ENCODE measurements at regions not wholly inside any gene's neighbourhood (a gene's known extent, or its start where the extent isn't known, plus 50 kb on each side); places are given as distances from the start of the nearest gene placed in this dataset.

DNA sequence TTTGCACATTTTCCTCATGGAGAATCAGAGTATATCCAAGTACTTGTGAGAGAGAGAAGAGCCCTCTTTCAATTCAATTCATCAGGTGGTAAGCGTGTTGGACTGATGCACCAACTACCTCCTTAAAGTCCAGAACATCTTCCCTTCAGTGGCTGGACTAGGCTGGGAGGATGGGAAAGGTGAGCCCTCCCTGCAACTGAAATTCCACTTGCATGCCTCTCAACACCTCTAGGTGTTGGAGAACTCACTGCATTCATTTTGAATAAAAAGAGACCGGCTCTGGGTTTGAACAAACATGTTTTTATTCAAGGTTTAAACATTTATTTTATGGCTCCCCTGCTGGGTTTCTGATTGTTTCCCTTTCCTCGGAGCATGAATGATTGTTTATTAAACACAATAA, 573.5 kb downstream of the CCSER2 start:
- Mint-ChIP-seq H3K27ac (no peak overlapping the region), H3K4me3 (no peak overlapping the region), H3K4me1 (no peaks in the 10 kb centered on the region), H3K9me3 (no peaks in the 10 kb centered on the region), H3K36me3 (no peaks in the 10 kb centered on the region), H3K27me3 (ENCODE audit: low read depth) (peaks cover 23% of the 10 kb centered on the region)
- TF ChIP-seq, protein P1, sequence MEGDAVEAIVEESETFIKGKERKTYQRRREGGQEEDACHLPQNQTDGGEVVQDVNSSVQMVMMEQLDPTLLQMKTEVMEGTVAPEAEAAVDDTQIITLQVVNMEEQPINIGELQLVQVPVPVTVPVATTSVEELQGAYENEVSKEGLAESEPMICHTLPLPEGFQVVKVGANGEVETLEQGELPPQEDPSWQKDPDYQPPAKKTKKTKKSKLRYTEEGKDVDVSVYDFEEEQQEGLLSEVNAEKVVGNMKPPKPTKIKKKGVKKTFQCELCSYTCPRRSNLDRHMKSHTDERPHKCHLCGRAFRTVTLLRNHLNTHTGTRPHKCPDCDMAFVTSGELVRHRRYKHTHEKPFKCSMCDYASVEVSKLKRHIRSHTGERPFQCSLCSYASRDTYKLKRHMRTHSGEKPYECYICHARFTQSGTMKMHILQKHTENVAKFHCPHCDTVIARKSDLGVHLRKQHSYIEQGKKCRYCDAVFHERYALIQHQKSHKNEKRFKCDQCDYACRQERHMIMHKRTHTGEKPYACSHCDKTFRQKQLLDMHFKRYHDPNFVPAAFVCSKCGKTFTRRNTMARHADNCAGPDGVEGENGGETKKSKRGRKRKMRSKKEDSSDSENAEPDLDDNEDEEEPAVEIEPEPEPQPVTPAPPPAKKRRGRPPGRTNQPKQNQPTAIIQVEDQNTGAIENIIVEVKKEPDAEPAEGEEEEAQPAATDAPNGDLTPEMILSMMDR (IDR thresholded peaks at IDR 0.05; ENCODE audit: unreplicated experiment): no peak
- no peak for DNase-seq (ENCODE audit: low spot score in 2 of 2, unreplicated experiment in 2 of 2)

DNA sequence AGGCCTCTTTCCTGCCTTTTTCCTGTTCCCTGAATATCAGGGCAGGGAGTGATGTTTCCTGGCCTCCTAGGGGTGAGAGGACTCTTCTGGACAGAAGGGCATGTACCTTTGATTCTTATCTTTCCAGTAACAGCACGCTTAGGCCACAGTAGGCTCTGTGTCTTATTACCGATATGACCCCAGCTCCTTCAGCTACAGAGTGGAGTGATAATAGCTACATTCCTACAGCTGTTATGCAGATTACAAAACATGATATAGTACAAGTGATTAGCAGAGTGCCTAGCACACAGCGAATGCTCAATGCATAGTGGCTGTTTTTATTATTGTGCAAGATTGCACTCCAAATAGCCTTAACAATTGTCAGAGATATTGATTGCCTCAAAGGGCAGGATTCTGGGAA, 574.2 kb downstream of the CCSER2 start:
- no peaks in the 10 kb centered on the region for H3K36me3 Mint-ChIP-seq
- no peak overlapping the region for H3K4me3 Mint-ChIP-seq
- peaks cover 23% of the 10 kb centered on the region for H3K27me3 Mint-ChIP-seq (ENCODE audit: low read depth)
- H3K9me3 Mint-ChIP-seq: no peaks in the 10 kb centered on the region
- TF ChIP-seq, protein P1 (IDR thresholded peaks at IDR 0.05; ENCODE audit: unreplicated experiment): no peak
- H3K4me1 Mint-ChIP-seq: no peaks in the 10 kb centered on the region
- no peak overlapping the region for H3K27ac Mint-ChIP-seq
- DNase-seq (ENCODE audit: low spot score in 2 of 2, unreplicated experiment in 2 of 2): no peak

DNA sequence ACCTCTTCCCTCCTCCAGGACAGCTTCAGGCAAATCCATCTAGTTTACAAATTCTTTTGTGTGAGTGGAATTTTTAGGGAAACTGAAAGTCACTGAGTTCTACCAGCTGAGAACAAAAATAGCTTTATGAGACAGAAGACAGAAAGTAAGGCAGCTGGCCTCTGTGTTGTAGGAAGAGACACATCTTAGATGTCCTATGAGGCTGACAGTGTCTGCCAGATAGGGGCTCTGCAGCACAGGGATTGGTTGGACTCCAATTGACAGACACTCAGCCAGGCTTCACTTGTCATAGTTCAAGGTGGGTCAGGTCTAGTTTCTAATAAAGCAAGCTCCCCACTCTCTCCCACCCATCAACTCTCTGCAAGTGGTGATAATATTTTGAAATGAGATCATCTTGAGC, 574.9 kb downstream of the CCSER2 start:
- H3K27me3 Mint-ChIP-seq (ENCODE audit: low read depth): peaks cover 23% of the 10 kb centered on the region
- no peak for DNase-seq (ENCODE audit: low spot score in 2 of 2, unreplicated experiment in 2 of 2)
- TF ChIP-seq, protein P1 (IDR thresholded peaks at IDR 0.05; ENCODE audit: unreplicated experiment): no peak
- H3K36me3 Mint-ChIP-seq: no peaks in the 10 kb centered on the region
- H3K27ac Mint-ChIP-seq: no peak overlapping the region
- no peak overlapping the region for H3K4me3 Mint-ChIP-seq
- no peaks in the 10 kb centered on the region for H3K4me1 Mint-ChIP-seq
- H3K9me3 Mint-ChIP-seq: no peaks in the 10 kb centered on the region

DNA sequence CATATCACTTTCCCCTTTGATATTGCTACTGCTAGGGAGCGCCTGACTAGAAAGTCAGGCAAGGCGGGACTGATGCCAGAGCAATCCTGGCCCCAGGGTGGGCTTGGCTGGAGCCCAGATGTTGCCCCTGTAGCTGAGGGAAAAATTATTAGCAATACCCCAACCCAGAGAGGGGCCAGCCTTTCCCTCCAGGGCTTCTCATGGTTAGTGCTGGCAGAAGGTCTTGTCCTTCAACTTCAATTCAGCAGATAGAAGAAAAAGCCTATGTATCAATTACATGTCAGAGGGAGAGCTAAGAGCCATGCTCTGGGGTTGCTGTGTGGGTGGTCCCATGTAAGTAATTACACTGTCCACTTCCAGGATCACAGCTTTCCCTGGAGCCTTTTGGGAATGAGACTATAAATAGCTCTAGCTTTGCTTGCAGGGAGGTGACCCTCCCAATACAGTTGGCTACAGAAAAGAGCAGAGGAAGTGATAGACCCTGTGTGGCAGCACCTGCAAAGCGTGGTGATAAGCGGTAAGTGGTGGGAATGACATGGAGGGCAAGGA, 579.1 kb downstream of the CCSER2 start:
- no peaks in the 10 kb centered on the region for H3K9me3 Mint-ChIP-seq
- no peak overlapping the region for H3K27ac Mint-ChIP-seq
- DNase-seq (ENCODE audit: low spot score in 2 of 2, unreplicated experiment in 2 of 2): no peak
- H3K4me3 Mint-ChIP-seq: no peak overlapping the region
- no peaks in the 10 kb centered on the region for H3K4me1 Mint-ChIP-seq
- H3K27me3 Mint-ChIP-seq (ENCODE audit: low read depth): peaks cover 15% of the 10 kb centered on the region
- TF ChIP-seq, protein P1 (IDR thresholded peaks at IDR 0.05; ENCODE audit: unreplicated experiment): no peak
- no peaks in the 10 kb centered on the region for H3K36me3 Mint-ChIP-seq

DNA sequence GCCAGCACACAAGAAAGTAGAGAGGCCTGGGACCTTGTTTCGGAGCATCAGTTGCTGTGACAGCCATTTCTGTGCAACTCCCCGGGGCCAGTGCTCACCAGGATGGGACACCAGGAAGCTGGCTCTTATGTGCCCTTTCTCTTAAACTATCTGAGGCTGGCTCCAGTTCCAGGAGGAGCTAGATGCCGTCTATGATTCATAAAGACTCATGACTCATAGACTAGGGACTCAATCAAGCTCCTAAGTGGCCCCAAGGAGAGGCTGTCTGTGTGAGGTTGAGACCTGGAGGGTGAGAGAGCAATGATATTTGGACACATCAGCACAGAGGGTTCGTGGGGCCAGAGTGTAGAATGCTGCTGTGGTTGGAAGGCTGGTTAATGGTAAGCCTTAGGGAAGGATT, 580.1 kb downstream of the CCSER2 start:
- TF ChIP-seq, protein P1 (IDR thresholded peaks at IDR 0.05; ENCODE audit: unreplicated experiment): no peak
- no peak overlapping the region for H3K4me3 Mint-ChIP-seq

DNA sequence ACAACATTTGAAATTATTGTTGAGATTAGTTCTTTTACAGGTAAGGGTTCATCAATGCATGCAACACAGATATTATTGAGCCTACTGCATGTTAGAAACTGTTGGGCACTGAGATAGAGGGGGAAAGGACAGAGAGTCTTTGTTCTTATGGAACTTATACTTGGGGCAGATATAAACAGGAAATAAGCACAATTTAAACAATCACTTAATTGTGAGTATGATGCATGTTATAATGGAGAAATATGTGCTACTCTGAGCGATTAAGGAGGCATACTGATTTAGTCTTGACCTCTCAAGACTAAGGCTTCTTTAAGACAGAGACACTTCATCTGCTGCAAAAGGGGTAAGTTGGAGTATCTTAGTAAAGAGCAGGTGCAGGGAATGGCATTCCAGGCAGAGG, 593.3 kb downstream of the CCSER2 start:
- Mint-ChIP-seq H3K36me3 (no peaks in the 10 kb centered on the region), H3K4me1 (no peaks in the 10 kb centered on the region), H3K27me3 (ENCODE audit: low read depth) (peaks cover 6% of the 10 kb centered on the region), H3K4me3 (no peak overlapping the region), H3K27ac (no peak overlapping the region), H3K9me3 (peaks cover 13% of the 10 kb centered on the region)
- no peak for DNase-seq (ENCODE audit: low spot score in 2 of 2, unreplicated experiment in 2 of 2)
- TF ChIP-seq, protein P1 (IDR thresholded peaks at IDR 0.05; ENCODE audit: unreplicated experiment): no peak

More for the DNA sequence above, 580.1 kb downstream of the CCSER2 start:
- Mint-ChIP-seq H3K27me3 (ENCODE audit: low read depth) (peaks cover 11% of the 10 kb centered on the region), H3K9me3 (no peaks in the 10 kb centered on the region), H3K36me3 (no peaks in the 10 kb centered on the region), H3K27ac (no peak overlapping the region), H3K4me1 (no peaks in the 10 kb centered on the region)
- no peak for DNase-seq (ENCODE audit: low spot score in 2 of 2, unreplicated experiment in 2 of 2)

Measured in mesothelial cell of epicardium (in vitro differentiated cells).